ENCODE measurements at regions not wholly inside any gene's neighbourhood (a gene's known extent, or its start where the extent isn't known, plus 50 kb on each side); places are given as distances from the start of the nearest gene placed in this dataset.
"Not testable (repeated sequence)": the region's sequence is repeated elsewhere in the genome, so short reads cannot be mapped to it uniquely, and the experiment has no call there.

- no peak for DNase-seq
Measured at GRCh38 chr10:43922335-43923280, 273.9 kb upstream of the ZNF32 start.

DNA sequence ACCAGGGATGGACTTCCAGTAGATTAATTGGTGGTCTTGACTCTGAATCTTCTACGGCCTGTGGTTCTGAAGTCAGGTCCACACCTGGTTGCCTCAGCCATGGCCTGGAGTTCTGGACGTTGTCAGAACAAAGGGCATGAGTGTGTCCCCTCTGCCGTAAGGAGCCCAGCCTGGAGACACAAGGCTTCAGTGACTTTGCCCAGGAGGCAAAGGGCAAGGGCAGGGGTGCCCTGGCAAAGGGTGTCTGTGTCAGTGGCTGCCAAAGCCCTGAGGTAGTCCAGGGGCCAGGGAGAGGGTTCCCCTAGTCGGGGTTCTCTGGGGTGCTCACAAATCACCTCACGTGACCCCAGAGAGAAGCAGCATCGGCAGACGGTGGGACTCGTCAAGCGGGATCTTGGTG is 273.2 kb upstream of the ZNF32 start:
- no peak for DNase-seq

- DNase-seq = no peak
Measured at GRCh38 chr10:43921478-43921877, 272.8 kb upstream of the ZNF32 start.

DNA sequence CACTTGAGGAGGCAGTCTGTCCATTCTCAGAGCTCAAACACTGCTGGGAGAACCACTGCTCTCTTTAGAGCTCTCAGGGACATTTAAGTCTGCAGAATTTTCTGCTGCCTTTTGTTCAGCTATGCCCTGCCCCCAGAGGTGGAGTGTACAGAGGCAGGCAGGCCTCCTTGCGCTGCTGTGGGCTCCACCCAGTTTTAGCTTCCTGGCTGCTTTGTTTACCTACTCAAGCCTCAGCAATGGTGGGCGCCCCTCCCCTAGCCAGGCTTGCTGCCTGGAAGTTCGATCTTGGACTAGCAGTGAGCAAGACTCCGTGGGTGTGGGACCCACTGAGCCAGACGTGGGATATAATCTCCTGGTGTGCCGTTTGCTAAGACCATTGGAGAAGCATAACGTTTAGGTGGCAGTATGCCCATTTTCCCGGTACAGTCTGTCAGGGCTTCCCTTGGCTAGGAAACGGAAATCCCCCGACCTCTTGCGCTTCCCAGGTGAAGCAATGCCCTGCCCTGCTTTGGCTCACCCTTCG is 271.6 kb upstream of the ZNF32 start:
- not testable (repeated sequence) for DNase-seq

- no peak for DNase-seq
Measured at GRCh38 chr10:43913676-43914235, 265.1 kb upstream of the ZNF32 start.

- no peak for DNase-seq
Measured at GRCh38 chr10:43912469-43912868, 263.8 kb upstream of the ZNF32 start.

GRCh38 chr10:43906490-43906889 is 257.8 kb upstream of the ZNF32 start:
- no peak for DNase-seq

GRCh38 chr10:43905512-43906236 is 257.0 kb upstream of the ZNF32 start:
- DNase-seq = no peak

DNA sequence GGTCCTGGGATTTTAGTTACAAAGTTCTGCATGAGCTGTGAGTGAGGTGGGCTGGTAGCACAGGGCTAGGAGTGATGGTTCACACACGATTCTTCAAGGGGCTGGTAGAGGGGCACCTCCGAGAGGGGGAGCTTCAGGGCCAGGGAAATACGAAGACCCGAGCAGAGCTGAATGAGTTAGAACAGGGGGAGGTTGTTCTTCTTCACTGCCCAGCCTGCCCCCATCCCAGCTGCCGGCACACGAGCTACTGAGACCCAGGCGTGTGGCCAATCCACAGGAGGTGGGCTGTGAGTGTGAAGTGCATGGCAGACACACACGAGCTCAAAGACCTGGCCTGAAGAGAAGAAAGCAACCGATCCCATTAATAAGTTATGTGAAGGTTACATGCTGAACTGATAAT is 256.2 kb upstream of the ZNF32 start:
- no peak for DNase-seq

- DNase-seq = no peak
Measured at GRCh38 chr10:43904301-43904700, 255.6 kb upstream of the ZNF32 start.

DNA sequence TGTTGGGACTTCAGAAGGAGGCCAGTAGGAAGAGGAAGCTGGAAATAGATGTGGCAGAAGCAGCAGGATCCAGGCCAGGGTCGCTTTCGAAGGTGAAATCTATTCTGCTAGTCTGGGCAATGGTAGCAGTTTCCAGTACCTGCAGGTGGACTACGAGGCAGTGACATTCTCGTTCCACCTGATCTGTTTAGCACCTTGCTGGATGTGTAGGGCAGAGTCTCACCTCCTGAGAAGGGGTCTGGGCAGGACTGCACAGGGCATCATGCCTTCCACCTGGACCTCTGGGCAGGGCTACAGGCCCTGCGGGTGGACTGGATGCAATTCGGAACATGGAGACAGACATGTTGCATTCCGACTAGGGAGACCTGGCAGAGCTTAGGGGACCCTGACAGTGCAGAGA is 254.8 kb upstream of the ZNF32 start:
- no peak for DNase-seq

DNA sequence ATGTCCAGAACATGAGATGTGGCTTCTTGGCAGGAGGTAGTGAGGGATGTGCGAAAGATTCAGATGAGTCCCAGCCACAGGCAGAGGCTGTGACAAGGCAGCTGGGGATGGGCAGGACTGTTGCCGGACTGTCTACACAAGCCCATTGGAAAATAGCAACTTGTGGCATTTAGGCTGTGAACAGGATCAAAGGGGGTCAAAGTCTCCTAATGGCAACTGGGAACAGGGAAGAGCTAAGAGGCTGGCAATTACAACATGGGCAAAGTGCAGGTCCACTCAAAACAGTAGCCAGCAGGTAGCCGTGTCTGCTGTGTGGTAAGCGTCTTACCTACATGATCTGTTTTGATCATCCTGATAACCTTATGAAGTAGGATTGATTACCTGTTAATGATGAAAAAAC is 254.2 kb upstream of the ZNF32 start:
- no peak for DNase-seq

GRCh38 chr10:43901744-43902504 is 253.2 kb upstream of the ZNF32 start:
- no peak for DNase-seq

- DNase-seq = no peak
Measured at GRCh38 chr10:43901302-43901701, 252.6 kb upstream of the ZNF32 start.

DNA sequence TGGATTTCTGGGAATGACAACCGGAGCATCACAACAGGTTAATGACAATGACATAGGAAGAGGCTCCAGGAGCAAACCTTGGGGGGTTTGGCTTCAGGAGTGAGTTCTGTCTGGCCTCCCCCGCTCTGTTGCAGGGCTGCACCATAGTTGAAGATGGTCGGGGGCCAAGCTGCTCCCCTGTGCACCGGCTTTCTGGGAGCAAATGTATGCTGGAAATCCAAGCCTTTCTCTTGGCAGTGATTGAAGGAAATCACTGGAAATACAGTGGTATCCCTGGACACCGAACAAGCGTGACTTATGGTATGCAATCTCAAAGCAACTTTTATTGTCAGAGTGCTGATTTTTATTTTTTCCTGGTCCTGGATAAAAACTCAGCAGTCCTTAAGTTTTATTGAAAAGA is 251.9 kb upstream of the ZNF32 start:
- DNase-seq = no peak

- no peak for DNase-seq
Measured at GRCh38 chr10:43899224-43899959, 250.7 kb upstream of the ZNF32 start.

DNA sequence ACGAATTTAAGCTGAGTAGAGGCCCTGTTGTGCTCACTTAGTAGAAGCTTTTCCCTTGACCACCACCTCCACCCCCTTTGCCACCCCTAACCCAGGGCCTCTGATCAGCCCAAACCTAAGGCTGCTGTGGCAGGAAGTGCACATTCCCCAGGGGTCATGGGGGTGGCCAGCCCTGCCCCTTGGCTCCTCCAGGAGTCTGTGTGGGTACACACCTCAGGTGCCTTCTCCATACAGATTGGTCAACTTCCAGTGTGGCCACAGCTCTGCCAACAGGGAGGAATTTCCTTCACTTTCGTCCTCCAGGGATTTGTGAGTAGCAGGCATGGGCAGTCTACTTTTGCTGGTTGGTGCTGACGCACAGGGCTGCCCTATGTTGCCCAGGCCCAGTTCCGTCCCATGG is 249.9 kb upstream of the ZNF32 start:
- no peak for DNase-seq

DNA sequence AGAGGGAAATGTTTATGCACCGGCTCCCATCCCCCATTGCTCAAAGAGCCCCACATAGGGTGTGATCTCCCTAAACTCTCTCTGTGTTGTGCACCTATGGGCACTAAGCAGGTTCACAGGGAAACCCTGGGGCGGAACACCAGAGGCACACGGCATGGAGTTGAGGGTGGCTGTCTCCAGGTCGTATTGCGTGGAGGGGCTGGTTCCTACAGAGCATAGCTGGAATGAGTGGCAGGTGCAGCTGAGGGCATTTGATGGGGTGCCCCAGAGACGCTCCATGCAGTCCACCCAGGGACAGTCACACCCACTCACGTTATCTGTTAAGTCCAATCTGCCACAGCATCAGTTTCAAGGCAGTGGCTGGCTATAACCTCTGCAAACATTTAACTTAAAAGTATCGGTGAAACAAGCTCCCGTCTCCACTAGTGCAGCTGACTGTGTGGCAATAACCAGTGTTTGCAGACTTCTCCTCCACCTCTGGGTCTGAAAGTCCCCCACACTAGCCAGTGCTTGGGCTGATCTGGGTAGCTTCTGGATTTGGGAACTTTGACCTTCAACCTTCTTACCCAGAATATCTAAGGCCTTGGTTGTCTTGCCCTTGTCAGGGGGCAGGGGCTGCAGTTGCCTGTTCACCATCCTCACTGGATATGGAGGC is 249.2 kb upstream of the ZNF32 start:
- DNase-seq = no peak

DNA sequence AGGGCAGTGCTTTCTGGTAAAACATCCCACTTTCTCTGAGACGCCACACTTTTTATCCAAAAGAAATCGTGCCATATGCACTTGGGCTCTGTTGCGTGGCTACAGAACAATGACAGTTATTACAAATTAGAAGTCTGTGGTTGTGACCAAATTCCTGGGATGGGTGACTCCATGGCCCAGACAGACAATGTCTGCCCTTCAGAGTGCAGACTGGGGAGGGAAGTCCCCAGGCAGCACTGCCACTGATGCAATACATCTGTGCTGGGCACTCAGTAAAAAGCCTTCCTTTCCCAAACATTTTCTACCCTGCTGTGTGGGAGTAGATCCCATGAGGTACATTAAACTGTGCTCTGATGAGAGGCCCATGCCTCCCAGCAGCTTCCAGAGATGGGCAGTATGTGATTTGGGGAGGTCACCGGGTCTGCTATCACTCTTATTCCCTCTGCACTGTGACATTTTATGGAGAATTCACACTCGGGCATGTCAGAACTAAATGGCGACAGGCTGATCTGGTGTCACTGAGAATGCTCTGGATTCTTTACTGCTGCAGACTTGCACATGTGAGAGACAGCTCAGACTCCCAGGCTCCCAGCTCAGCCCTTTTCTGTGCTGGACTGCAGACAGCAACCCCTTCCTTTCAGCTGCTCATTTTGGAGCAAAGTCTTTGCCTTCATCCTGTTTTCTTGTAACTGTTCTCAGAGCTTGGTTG is 243.5 kb upstream of the ZNF32 start:
- no peak for DNase-seq

DNA sequence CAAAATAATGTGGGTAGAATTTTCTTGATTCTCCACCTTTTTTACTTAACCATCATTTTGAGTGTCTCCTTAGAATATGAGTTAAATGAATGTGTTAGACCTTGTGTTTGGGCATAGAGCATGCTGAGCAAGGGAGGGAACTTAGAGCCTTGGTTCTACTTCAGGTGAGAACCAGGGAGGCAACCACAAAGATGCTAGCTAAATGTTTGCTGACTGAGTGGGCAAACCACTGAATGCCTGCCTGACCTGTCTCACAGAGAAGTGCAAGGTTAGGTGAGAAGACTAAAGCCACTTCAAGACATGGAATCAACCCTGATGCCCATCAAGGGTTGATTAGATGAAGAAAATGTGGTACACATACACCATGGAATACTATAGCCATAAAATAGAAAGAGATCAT is 242.6 kb upstream of the ZNF32 start:
- no peak for DNase-seq

DNA sequence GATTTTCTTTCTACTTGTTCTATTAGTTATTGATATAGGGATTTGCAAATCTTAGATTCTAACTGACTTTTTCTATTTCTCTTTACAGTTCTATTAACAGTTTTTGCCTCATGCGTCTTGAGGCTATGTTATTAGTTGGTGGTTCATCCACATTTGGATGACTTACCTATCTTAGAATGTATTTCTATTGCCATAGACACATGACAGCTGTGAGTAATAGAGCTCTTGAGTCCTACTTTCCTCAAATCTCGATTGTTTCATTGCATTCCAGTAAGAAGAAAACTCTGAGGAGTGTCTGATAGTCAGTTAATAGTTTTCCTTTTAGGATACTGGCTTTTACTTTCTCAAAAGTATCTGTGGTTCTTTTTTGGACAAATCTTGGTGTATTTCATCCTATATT is 241.4 kb upstream of the ZNF32 start:
- DNase-seq = no peak

Data from activated CD4-positive, alpha-beta T cell treated with anti-CD3 and anti-CD28 coated beads, Interleukin-2, amount 50 U/mL, for 1 hour (primary cell).